HEK293 (cell line): ENCODE measurements at regions not wholly inside any gene's neighbourhood (a gene's known extent, or its start where the extent isn't known, plus 50 kb on each side); places are given as distances from the start of the nearest gene placed in this dataset.

Experiments used
- CTCF ChIA-PET: fragments of 350-600 bp; formaldehyde crosslinking; extraction: SDS; loops from one replicate; lab custom pipeline; 2021; ENCODE audit warnings: antibody characterized with exemption; lab: Yijun Ruan, JAX
- POLR2A ChIA-PET: fragments of 300-600 bp; formaldehyde crosslinking; extraction: SDS; loops from one replicate; lab custom pipeline; 2020; ENCODE audit warnings: antibody characterized with exemption, inconsistent platforms; lab: Yijun Ruan, JAX
- H3K27ac ChIP-seq: fragments of 200-500 bp; sonication (Bioruptor generic); 2 replicates; pipeline ENCODE4 v1.5.1; 2014; ENCODE audit warnings: low read depth, low read length, control low read depth, inconsistent platforms; ENCODE audit errors: extremely low read depth
- H3K36me3 ChIP-seq, 2 experiments: fragments of 200-500 bp in 1 of 2; sonication (Bioruptor generic) in 1 of 2; 1 replicate in 1 of 2; 2 replicates in 1 of 2; pipeline ENCODE4 v1.5.1; 2014 to 2017; ENCODE audit warnings: inconsistent platforms in 2 of 2, low read length in 2 of 2; ENCODE audit not compliant: control insufficient read depth in 2 of 2, insufficient read depth in 1 of 2
- H3K4me1 ChIP-seq: fragments of 200-500 bp; sonication (Bioruptor generic); 2 replicates; pipeline ENCODE4 v1.5.1; 2014; ENCODE audit warnings: mild to moderate bottlenecking, low read length, inconsistent platforms; ENCODE audit not compliant: control insufficient read depth, insufficient read depth
- H3K4me3 ChIP-seq: 2 replicates; pipeline ENCODE4 v1.5.1; 2011; ENCODE audit warnings: low read depth, mild to moderate bottlenecking, control low read depth, low read length, moderate library complexity
- H3K9me3 ChIP-seq: fragments of 200-500 bp; sonication (Bioruptor generic); 2 replicates; pipeline ENCODE4 v1.5.1; 2014; ENCODE audit warnings: low read depth, low read length, inconsistent platforms; ENCODE audit not compliant: control insufficient read depth, insufficient read depth
- HOXC10 ChIP-seq: sonication (generic); formaldehyde crosslinking; IDR thresholded peaks from 2 replicates; pipeline ENCODE4 v1.8.1; 2023; ENCODE audit warnings: mild to moderate bottlenecking, missing genetic modification reagents
- KLF1 ChIP-seq: fragments of 450-650 bp; formaldehyde crosslinking; IDR thresholded peaks from 2 replicates; pipeline ENCODE4 v1.5.1; 2016; ENCODE audit warnings: missing biosample characterization, missing genetic modification characterization
- SETDB1 ChIP-seq: IDR thresholded peaks from one replicate; pipeline ENCODE4 v1.6.1; 2017; ENCODE audit warnings: mild to moderate bottlenecking, low read length, moderate library complexity, mixed read lengths; ENCODE audit not compliant: insufficient read length
- ZBTB49 ChIP-seq: fragments of 450-650 bp; formaldehyde crosslinking; IDR thresholded peaks from 2 replicates; pipeline ENCODE4 v1.5.1; 2016; ENCODE audit warnings: missing biosample characterization, missing genetic modification characterization, low read depth
- ZNF140 ChIP-seq: fragments of 450-650 bp; formaldehyde crosslinking; IDR thresholded peaks from 2 replicates; pipeline ENCODE4 v1.5.1; 2016; ENCODE audit warnings: missing biosample characterization, missing genetic modification characterization
- ZNF16 ChIP-seq: fragments of 450-650 bp; formaldehyde crosslinking; IDR thresholded peaks from 2 replicates; pipeline ENCODE4 v1.5.1; 2016; ENCODE audit warnings: low read depth, missing biosample characterization, missing genetic modification characterization
- ZNF366 ChIP-seq: fragments of 450-650 bp; formaldehyde crosslinking; conservative IDR thresholded peaks from 2 replicates; pipeline ENCODE4 v1.5.1; 2016; ENCODE audit warnings: missing biosample characterization, missing genetic modification characterization
- ZNF416 ChIP-seq: fragments of 450-650 bp; formaldehyde crosslinking; IDR thresholded peaks from 2 replicates; pipeline ENCODE4 v1.5.1; 2016; ENCODE audit warnings: missing biosample characterization, missing genetic modification characterization
- ZNF544 ChIP-seq: fragments of 450-650 bp; formaldehyde crosslinking; IDR thresholded peaks from 2 replicates; pipeline ENCODE4 v1.5.0; 2017; ENCODE audit warnings: missing biosample characterization, missing genetic modification characterization
- ZNF645 ChIP-seq: fragments of 450-650 bp; formaldehyde crosslinking; IDR thresholded peaks from 2 replicates; pipeline ENCODE4; 2016; ENCODE audit warnings: missing biosample characterization, missing genetic modification characterization
- ZNF768 ChIP-seq: fragments of 450-650 bp; formaldehyde crosslinking; IDR thresholded peaks from 2 replicates; pipeline ENCODE4 v1.5.1; 2018; ENCODE audit warnings: missing biosample characterization, mild to moderate bottlenecking, missing genetic modification characterization
- TF ChIP-seq, protein P1 (sequence below): fragments of 450-650 bp; formaldehyde crosslinking; IDR thresholded peaks from 2 replicates; pipeline ENCODE4 v1.5.1; 2016; ENCODE audit warnings: missing biosample characterization, missing genetic modification characterization
- TF ChIP-seq, protein P2 (sequence below): fragments of 450-650 bp; formaldehyde crosslinking; IDR thresholded peaks from 2 replicates; pipeline ENCODE4 v1.5.1; 2016; ENCODE audit warnings: missing biosample characterization, missing genetic modification characterization
- TF ChIP-seq, protein P3 (sequence below): fragments of 450-650 bp; formaldehyde crosslinking; IDR thresholded peaks from 2 replicates; pipeline ENCODE4 v1.5.1; 2017; ENCODE audit warnings: missing biosample characterization, missing genetic modification characterization

- ChIA-PET POLR2A (interaction anchor here (0.6 kb wide), 1 partner anchor 418 kb away, joined by 3 read pairs; no protein-coding TSS in a partner anchor), CTCF (interaction anchor here (0.6 to 0.9 kb wide), 4 partner anchors 37 to 567 kb away, joined by 3 to 5 read pairs (median 3); no protein-coding TSS in a partner anchor)
- Histone ChIP-seq H3K4me3 (no peak overlapping the region), H3K4me1 (no peaks in the 10 kb centered on the region; the same call in 1 of the 2 replicates), H3K27ac (no peak overlapping the region), H3K9me3 (no peaks in the 10 kb centered on the region), H3K36me3 (no peaks in the 10 kb centered on the region)
- TF ChIP-seq, protein P1, sequence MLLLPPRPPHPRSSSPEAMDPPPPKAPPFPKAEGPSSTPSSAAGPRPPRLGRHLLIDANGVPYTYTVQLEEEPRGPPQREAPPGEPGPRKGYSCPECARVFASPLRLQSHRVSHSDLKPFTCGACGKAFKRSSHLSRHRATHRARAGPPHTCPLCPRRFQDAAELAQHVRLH (tag by site-specific recombination), result no peak
- TF ChIP-seq ZNF16 (no peak), ZNF645 (tag by site-specific recombination) (no peak)
- TF ChIP-seq, all 188 proteins: peak for 0
Measured at GRCh38 chr6:134817448-134817847, 132.5 kb downstream of the ALDH8A1 start.

DNA sequence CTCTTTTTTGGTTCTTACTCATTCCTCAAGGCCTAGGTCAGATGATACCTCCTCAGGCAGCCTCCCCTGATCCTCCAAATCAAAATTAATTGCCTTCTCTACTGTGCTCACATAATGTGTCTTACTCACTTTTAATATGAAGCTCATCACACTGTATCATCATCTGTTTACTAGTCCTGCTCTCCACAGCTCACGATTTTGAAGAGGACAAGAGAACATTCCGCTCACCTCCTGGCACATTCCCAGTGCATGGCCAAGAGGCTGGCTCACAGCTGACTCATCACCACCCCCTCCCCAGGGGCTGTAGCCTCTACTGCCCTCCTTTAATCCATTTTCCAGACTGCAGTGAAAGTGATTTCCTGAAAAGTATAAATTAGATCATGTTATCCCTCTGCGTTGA is 133.1 kb downstream of the ALDH8A1 start:
- Histone ChIP-seq H3K27ac (no peak overlapping the region), H3K4me1 (no peaks in the 10 kb centered on the region; the same call in 1 of the 2 replicates), H3K4me3 (no peak overlapping the region), H3K9me3 (no peaks in the 10 kb centered on the region), H3K36me3 (no peaks in the 10 kb centered on the region)
- CTCF ChIA-PET, result interaction anchor here (0.9 to 1.6 kb wide), 2 partner anchors 66 to 124 kb away, joined by 3 read pairs; no protein-coding TSS in a partner anchor
- POLR2A ChIA-PET, result interaction anchor here (0.6 kb wide), 1 partner anchor 417 kb away, joined by 3 read pairs; no protein-coding TSS in a partner anchor
- TF ChIP-seq HOXC10 (CRISPR knock-in tag) (no peak), KLF1 (tag by site-specific recombination) (no peak), ZNF140 (tag by site-specific recombination) (peak; percentile 39; the same call in 1 of the 2 replicates), SETDB1 (no peak), ZNF768 (tag by site-specific recombination) (no peak)

DNA sequence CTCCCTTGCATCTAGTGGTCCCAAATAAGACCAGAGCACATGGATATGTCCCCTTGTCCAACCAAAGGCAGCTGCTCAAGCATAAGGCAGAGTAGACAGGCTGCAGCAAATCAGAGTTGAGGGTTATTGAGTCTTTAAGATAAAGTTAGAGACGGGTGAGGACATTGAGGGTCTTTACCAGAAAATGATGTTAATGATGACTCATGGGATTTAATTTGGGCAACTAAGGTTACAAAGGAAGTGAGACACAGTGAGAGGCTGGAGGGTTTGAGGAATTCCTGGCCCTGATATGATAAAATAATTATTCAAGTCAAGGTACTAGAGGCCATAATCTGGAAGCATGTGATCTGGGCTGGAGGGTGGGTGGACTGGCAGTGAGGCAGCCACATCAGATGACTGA is 133.6 kb downstream of the ALDH8A1 start:
- CTCF ChIA-PET, result interaction anchor here (0.9 to 1.6 kb wide), 2 partner anchors 66 to 124 kb away, joined by 3 read pairs; no protein-coding TSS in a partner anchor
- H3K4me3 ChIP-seq, result no peak overlapping the region
- no peaks in the 10 kb centered on the region for H3K9me3 ChIP-seq
- H3K4me1 ChIP-seq, result no peaks in the 10 kb centered on the region
- POLR2A ChIA-PET, result no interaction called here
- no peaks in the 10 kb centered on the region for H3K36me3 ChIP-seq
- TF ChIP-seq ZNF544 (tag by site-specific recombination) (no peak), ZBTB49 (tag by site-specific recombination) (no peak), ZNF366 (no peak), ZNF416 (no peak)
- TF ChIP-seq, protein P2, sequence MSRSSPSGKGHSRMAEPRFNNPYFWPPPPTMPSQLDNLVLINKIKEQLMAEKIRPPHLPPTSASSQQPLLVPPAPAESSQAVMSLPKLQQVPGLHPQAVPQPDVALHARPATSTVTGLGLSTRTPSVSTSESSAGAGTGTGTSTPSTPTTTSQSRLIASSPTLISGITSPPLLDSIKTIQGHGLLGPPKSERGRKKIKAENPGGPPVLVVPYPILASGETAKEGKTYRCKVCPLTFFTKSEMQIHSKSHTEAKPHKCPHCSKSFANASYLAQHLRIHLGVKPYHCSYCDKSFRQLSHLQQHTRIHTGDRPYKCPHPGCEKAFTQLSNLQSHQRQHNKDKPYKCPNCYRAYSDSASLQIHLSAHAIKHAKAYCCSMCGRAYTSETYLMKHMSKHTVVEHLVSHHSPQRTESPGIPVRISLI (tag by site-specific recombination), result no peak
- TF ChIP-seq, protein P3, sequence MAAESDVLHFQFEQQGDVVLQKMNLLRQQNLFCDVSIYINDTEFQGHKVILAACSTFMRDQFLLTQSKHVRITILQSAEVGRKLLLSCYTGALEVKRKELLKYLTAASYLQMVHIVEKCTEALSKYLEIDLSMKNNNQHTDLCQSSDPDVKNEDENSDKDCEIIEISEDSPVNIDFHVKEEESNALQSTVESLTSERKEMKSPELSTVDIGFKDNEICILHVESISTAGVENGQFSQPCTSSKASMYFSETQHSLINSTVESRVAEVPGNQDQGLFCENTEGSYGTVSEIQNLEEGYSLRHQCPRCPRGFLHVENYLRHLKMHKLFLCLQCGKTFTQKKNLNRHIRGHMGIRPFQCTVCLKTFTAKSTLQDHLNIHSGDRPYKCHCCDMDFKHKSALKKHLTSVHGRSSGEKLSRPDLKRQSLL (tag by site-specific recombination), result no peak
- TF ChIP-seq, all 188 proteins: peak for 0
- H3K27ac ChIP-seq, result no peak overlapping the region
